ENCODE measurements at regions not wholly inside any gene's neighbourhood (a gene's known extent, or its start where the extent isn't known, plus 50 kb on each side); places are given as distances from the start of the nearest gene placed in this dataset.

GRCh38 chr11:19433367-19433766, 192.6 kb upstream of the E2F8 start:
- H3K4me2 ChIP-seq (ENCODE audit: low read depth, low read length, poor library complexity, severe bottlenecking), result peak overlapping the region; percentile 36
- H3K27ac ChIP-seq (ENCODE audit: low read length), result no peak overlapping the region; the same call in 1 of the 2 replicates
- H3K9me3 ChIP-seq (ENCODE audit: low read length), result no peaks in the 10 kb centered on the region
- H3K9me2 ChIP-seq (replicated peaks; ENCODE audit: insufficient read depth, low read length), result no peaks in the 10 kb centered on the region
- peaks cover 38% of the 10 kb centered on the region for H3K4me1 ChIP-seq (ENCODE audit: low read length)
- H3K36me3 ChIP-seq (ENCODE audit: insufficient read depth, low read length), result no peaks in the 10 kb centered on the region
- H3K4me3 ChIP-seq (ENCODE audit: low read length), result no peak overlapping the region
- H3K79me2 ChIP-seq (ENCODE audit: low read length), result no peaks in the 10 kb centered on the region
- no peak overlapping the region for H2AFZ ChIP-seq (ENCODE audit: low read length)
- H3K27me3 ChIP-seq (ENCODE audit: low read length), result no peaks in the 10 kb centered on the region
- no peaks in the 10 kb centered on the region for H4K20me1 ChIP-seq (ENCODE audit: insufficient read depth, low read depth, low read length)
- DNase-seq, result peak; percentile 63
- no peak overlapping the region for H3K9ac ChIP-seq (ENCODE audit: low read length)

- Histone ChIP-seq H3K79me2 (ENCODE audit: low read length) (no peaks in the 10 kb centered on the region), H3K9ac (ENCODE audit: low read length) (no peak overlapping the region), H4K20me1 (ENCODE audit: insufficient read depth, low read depth, low read length) (no peaks in the 10 kb centered on the region), H2AFZ (ENCODE audit: low read length) (no peak overlapping the region), H3K27me3 (ENCODE audit: low read length) (no peaks in the 10 kb centered on the region), H3K9me2 (replicated peaks; ENCODE audit: insufficient read depth, low read length) (no peaks in the 10 kb centered on the region), H3K4me2 (ENCODE audit: low read depth, low read length, poor library complexity, severe bottlenecking) (peak overlapping the region; percentile 36), H3K9me3 (ENCODE audit: low read length) (no peaks in the 10 kb centered on the region), H3K4me1 (ENCODE audit: low read length) (peaks cover 38% of the 10 kb centered on the region), H3K27ac (ENCODE audit: low read length) (peak overlapping the region; percentile 7; the same call in 1 of the 2 replicates), H3K4me3 (ENCODE audit: low read length) (no peak overlapping the region), H3K36me3 (ENCODE audit: insufficient read depth, low read length) (no peaks in the 10 kb centered on the region)
- DNase-seq, result peak; percentile 41
Observed at GRCh38 chr11:19432370-19433061, 191.8 kb upstream of the E2F8 start.

GRCh38 chr11:19430754-19431398, 190.1 kb upstream of the E2F8 start:
- DNase-seq, result peak; percentile 29
- H4K20me1 ChIP-seq (ENCODE audit: insufficient read depth, low read depth, low read length), result no peaks in the 10 kb centered on the region
- peaks cover 33% of the 10 kb centered on the region for H3K4me1 ChIP-seq (ENCODE audit: low read length)

DNA sequence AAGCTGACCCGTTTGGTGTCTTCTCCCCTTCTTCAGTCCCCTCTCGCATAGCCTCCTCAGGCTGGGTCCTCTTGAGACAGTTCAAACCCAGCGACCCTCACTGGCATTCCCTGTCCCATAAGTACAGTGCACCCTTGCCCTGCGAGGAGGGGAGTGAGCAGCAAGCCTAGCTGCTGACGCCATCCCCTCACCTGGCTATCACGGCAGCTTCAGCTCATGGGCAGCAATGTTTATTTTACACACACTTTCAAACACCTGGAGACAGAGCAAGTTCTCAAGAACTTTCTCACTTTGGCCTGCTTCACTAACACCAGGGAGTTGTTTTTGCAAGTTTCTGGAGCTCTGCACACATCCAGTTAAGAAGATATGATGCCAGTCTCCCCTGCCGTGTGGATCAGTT, 189.6 kb upstream of the E2F8 start:
- Histone ChIP-seq H3K4me2 (ENCODE audit: low read depth, low read length, poor library complexity, severe bottlenecking) (no peak overlapping the region), H2AFZ (ENCODE audit: low read length) (no peak overlapping the region), H3K4me1 (ENCODE audit: low read length) (peaks cover 33% of the 10 kb centered on the region), H3K27ac (ENCODE audit: low read length) (no peak overlapping the region), H4K20me1 (ENCODE audit: insufficient read depth, low read depth, low read length) (no peaks in the 10 kb centered on the region), H3K9me2 (replicated peaks; ENCODE audit: insufficient read depth, low read length) (no peaks in the 10 kb centered on the region), H3K9ac (ENCODE audit: low read length) (no peak overlapping the region), H3K9me3 (ENCODE audit: low read length) (no peaks in the 10 kb centered on the region), H3K79me2 (ENCODE audit: low read length) (no peaks in the 10 kb centered on the region), H3K27me3 (ENCODE audit: low read length) (no peaks in the 10 kb centered on the region), H3K4me3 (ENCODE audit: low read length) (no peak overlapping the region), H3K36me3 (ENCODE audit: insufficient read depth, low read length) (no peaks in the 10 kb centered on the region)
- DNase-seq, result peak; percentile 27

More at GRCh38 chr11:19430754-19431398, 190.1 kb upstream of the E2F8 start:
- Histone ChIP-seq H3K9me2 (replicated peaks; ENCODE audit: insufficient read depth, low read length) (no peaks in the 10 kb centered on the region), H2AFZ (ENCODE audit: low read length) (no peak overlapping the region), H3K79me2 (ENCODE audit: low read length) (no peaks in the 10 kb centered on the region), H3K9me3 (ENCODE audit: low read length) (no peaks in the 10 kb centered on the region), H3K27me3 (ENCODE audit: low read length) (no peaks in the 10 kb centered on the region), H3K9ac (ENCODE audit: low read length) (no peak overlapping the region), H3K4me3 (ENCODE audit: low read length) (no peak overlapping the region), H3K36me3 (ENCODE audit: insufficient read depth, low read length) (no peaks in the 10 kb centered on the region), H3K4me2 (ENCODE audit: low read depth, low read length, poor library complexity, severe bottlenecking) (no peak overlapping the region), H3K27ac (ENCODE audit: low read length) (no peak overlapping the region)

- Histone ChIP-seq H3K9ac (ENCODE audit: low read length) (no peak overlapping the region), H3K79me2 (ENCODE audit: low read length) (no peaks in the 10 kb centered on the region), H3K4me3 (ENCODE audit: low read length) (no peak overlapping the region), H3K27me3 (ENCODE audit: low read length) (no peaks in the 10 kb centered on the region), H3K27ac (ENCODE audit: low read length) (no peak overlapping the region), H3K9me2 (replicated peaks; ENCODE audit: insufficient read depth, low read length) (no peaks in the 10 kb centered on the region), H4K20me1 (ENCODE audit: insufficient read depth, low read depth, low read length) (no peaks in the 10 kb centered on the region), H3K9me3 (ENCODE audit: low read length) (no peaks in the 10 kb centered on the region), H3K4me1 (ENCODE audit: low read length) (peaks cover 29% of the 10 kb centered on the region), H3K36me3 (ENCODE audit: insufficient read depth, low read length) (no peaks in the 10 kb centered on the region), H2AFZ (ENCODE audit: low read length) (no peak overlapping the region), H3K4me2 (ENCODE audit: low read depth, low read length, poor library complexity, severe bottlenecking) (no peak overlapping the region)
- peak; percentile 50 for DNase-seq
Observed at GRCh38 chr11:19429108-19429760, 188.5 kb upstream of the E2F8 start.

GRCh38 chr11:19428206-19429002, 187.7 kb upstream of the E2F8 start:
- H3K9ac ChIP-seq (ENCODE audit: low read length), result no peak overlapping the region
- peak; percentile 32 for DNase-seq
- H3K9me2 ChIP-seq (replicated peaks; ENCODE audit: insufficient read depth, low read length), result no peaks in the 10 kb centered on the region
- no peak overlapping the region for H3K4me2 ChIP-seq (ENCODE audit: low read depth, low read length, poor library complexity, severe bottlenecking)
- H2AFZ ChIP-seq (ENCODE audit: low read length), result no peak overlapping the region
- no peak overlapping the region for H3K4me3 ChIP-seq (ENCODE audit: low read length)
- H3K27ac ChIP-seq (ENCODE audit: low read length), result no peak overlapping the region
- H3K9me3 ChIP-seq (ENCODE audit: low read length), result no peaks in the 10 kb centered on the region
- no peaks in the 10 kb centered on the region for H3K79me2 ChIP-seq (ENCODE audit: low read length)
- H3K27me3 ChIP-seq (ENCODE audit: low read length), result no peaks in the 10 kb centered on the region
- no peaks in the 10 kb centered on the region for H4K20me1 ChIP-seq (ENCODE audit: insufficient read depth, low read depth, low read length)
- H3K4me1 ChIP-seq (ENCODE audit: low read length), result peaks cover 20% of the 10 kb centered on the region
- no peaks in the 10 kb centered on the region for H3K36me3 ChIP-seq (ENCODE audit: insufficient read depth, low read length)

- Histone ChIP-seq H3K79me2 (ENCODE audit: low read length) (no peaks in the 10 kb centered on the region), H3K27ac (ENCODE audit: low read length) (no peak overlapping the region), H3K36me3 (ENCODE audit: insufficient read depth, low read length) (no peaks in the 10 kb centered on the region), H4K20me1 (ENCODE audit: insufficient read depth, low read depth, low read length) (no peaks in the 10 kb centered on the region), H3K27me3 (ENCODE audit: low read length) (no peaks in the 10 kb centered on the region), H2AFZ (ENCODE audit: low read length) (no peak overlapping the region), H3K9ac (ENCODE audit: low read length) (no peak overlapping the region), H3K4me2 (ENCODE audit: low read depth, low read length, poor library complexity, severe bottlenecking) (no peak overlapping the region), H3K4me3 (ENCODE audit: low read length) (no peak overlapping the region), H3K4me1 (ENCODE audit: low read length) (peaks cover 7% of the 10 kb centered on the region), H3K9me2 (replicated peaks; ENCODE audit: insufficient read depth, low read length) (no peaks in the 10 kb centered on the region), H3K9me3 (ENCODE audit: low read length) (no peaks in the 10 kb centered on the region)
- DNase-seq, result peak; percentile 38
Observed at GRCh38 chr11:19426756-19427403, 186.1 kb upstream of the E2F8 start.
